ENCODE measurements at regions not wholly inside any gene's neighbourhood (a gene's known extent, or its start where the extent isn't known, plus 50 kb on each side); places are given as distances from the start of the nearest gene placed in this dataset.

GRCh38 chr22:22713416-22713815, 69.0 kb downstream of the GGTLC2 start:
- TF ChIP-seq EZH2 (IDR thresholded peaks at IDR 0.05; ENCODE audit: borderline replicate concordance, low read depth, low read length, poor library complexity, severe bottlenecking) (no peak), CTCF (conservative IDR thresholded peaks at IDR 0.05; ENCODE audit: low read depth, low read length) (no peak)

Measured in A673 (cell line).